ENCODE measurements at regions not wholly inside any gene's neighbourhood (a gene's known extent, or its start where the extent isn't known, plus 50 kb on each side); places are given as distances from the start of the nearest gene placed in this dataset.
"Not testable (repeated sequence)": the region's sequence is repeated elsewhere in the genome, so short reads cannot be mapped to it uniquely, and the experiment has no call there.

DNA sequence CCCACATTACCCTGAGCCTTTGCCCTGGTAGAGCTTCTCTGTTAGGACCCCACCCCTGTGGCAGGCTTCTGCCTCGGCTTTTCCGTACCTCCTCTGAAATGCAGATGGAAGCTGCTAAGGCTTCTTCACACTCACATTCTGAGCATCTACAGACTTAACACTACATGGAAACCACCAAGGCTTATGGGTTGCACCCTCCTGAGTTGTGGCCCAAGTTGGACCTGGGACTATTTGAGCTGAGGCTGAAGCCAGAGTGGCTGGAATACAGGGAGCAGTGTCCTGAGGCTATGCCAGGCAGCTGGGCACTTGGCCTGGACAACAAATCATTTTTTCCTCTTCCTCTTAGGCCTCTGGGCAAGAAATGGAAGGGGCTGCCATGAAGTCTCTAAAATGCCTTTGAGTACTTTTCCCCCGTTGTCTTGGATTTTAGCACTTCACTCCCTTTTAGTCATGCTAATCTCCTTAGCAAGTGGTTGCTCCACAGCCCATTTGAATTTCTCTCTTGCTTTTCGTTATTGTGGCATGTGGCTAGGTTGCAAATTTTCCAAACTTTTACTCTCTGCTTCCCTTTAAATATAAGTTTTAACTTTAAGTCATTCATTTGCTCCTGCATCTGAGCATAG, 114.8 kb upstream of the FIBIN start:
- DNase-seq (ENCODE audit: low spot score) = no peak
- no peak for ATAC-seq
- intact Hi-C loops (cut with DNase I) = loop anchor here (10.0 kb wide), 1 partner anchor 64 kb away; no protein-coding TSS in a partner anchor

GRCh38 chr11:26882363-26882880, 111.5 kb upstream of the FIBIN start:
- DNase-seq (ENCODE audit: low spot score); ATAC-seq; intact Hi-C loops (cut with DNase I): not testable (repeated sequence)

DNA sequence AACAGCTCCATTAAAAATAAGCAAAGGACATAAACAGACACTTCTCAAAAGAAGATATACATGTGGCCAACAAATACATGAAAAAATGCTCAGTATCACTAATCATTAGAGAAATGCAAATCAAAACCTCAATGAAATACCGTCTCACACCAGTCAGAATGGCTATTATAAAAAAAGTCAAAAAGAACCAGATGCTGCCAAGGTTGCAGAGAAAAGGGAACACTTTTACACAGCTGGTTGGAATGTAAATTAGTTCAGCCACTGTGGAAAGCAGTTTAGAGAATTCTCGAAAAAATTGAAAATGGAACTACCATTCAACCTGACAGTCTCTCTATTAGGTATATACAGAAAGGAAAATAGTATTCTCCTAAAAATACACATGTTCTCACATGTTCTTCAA, 102.4 kb upstream of the FIBIN start:
- ATAC-seq (no peak), DNase-seq (ENCODE audit: low spot score) (no peak)
- intact Hi-C loops (cut with DNase I) = no loop called here

DNA sequence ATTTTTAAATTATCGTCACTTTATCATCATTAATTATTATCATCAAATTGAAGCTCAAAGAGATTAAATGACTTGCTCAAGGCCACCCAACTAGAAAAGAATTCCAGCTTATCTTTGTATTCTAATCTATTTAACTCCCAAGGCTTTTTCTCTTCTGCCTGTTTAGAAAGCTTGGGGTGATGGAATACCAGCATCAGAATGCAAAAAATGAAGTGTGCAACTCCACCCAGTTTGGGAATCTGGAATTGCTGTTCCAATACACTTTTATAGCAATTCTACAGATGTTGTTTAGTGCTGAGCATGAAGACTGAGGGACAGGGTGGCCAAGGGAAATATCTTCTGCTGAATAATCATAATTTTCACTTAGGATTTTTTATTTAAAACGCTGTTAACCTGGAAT, 97.2 kb upstream of the FIBIN start:
- intact Hi-C loops (cut with DNase I) = no loop called here
- ATAC-seq (no peak), DNase-seq (ENCODE audit: low spot score) (no peak)

- intact Hi-C loops (cut with DNase I) = no loop called here
- DNase-seq (ENCODE audit: low spot score) (no peak), ATAC-seq (no peak)
Observed at GRCh38 chr11:26898799-26899198, 95.1 kb upstream of the FIBIN start.

DNA sequence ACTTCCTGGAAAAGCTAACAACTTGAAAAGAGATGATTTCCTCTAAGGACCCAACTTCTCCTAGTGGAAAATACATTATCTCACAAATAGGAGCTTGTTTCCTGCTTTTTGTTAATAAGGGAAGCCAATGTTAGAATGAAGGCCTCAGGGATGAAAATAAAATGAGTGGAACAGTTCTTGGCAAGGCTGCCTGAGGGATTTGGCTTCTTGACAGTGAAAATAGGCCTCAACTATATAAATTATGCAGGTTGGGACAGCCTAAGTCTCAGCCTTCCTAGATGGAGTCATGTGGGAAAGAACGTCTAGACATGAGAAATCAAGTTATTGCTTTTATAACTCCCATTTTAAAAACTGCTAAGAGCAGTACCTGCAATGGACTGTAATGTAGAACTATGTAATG, 92.8 kb upstream of the FIBIN start:
- ATAC-seq (peak; percentile 76), DNase-seq (ENCODE audit: low spot score) (no peak)
- intact Hi-C loops (cut with DNase I) = no loop called here

- intact Hi-C loops (cut with DNase I) = no loop called here
- ATAC-seq = no peak
- no peak for DNase-seq (ENCODE audit: low spot score)
Observed at GRCh38 chr11:26904132-26904531, 89.8 kb upstream of the FIBIN start.

DNA sequence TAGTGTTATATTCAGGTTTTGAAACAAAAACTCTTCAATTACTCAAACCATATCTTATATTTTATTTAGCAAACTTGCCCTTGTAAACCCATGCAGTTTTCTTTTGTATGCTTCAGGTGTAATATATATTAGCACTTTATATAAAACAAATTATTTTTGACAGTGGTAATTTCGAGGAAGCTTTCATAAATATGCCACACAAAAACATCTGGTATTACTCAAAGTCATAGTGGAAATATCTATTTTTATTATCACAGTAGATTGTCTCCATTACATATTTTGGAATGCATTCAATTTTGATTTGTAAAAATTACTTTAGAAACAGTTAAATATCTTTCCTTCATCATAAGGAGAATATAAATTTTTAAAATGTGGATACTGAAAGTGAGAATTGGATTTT, 89.1 kb upstream of the FIBIN start:
- intact Hi-C loops (cut with DNase I) = no loop called here
- ATAC-seq (no peak), DNase-seq (ENCODE audit: low spot score) (no peak)

DNA sequence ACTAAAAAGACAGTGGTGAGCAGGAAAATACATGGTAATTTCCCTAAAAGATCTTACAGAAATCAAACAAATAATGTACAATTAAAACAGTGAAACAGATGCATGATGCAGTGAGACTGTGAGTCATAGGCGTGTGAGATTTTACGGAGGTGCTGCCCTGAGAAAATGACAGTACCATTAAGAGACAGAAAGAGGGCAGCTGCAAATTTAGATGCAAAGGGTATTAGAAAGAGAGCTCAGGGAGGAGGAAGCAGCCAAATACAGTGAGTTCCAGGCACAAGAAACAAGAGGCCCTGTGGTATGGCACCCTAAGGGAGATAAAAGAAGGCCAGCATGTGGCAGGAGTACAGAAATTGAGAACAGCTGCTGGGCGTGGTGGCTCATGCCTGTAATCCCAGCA, 88.5 kb upstream of the FIBIN start:
- DNase-seq (ENCODE audit: low spot score) (no peak), ATAC-seq (no peak)
- intact Hi-C loops (cut with DNase I) = no loop called here

GRCh38 chr11:26909515-26909914, 84.4 kb upstream of the FIBIN start:
- no peak for DNase-seq (ENCODE audit: low spot score)
- peak; percentile 67 for ATAC-seq
- intact Hi-C loops (cut with DNase I) = no loop called here

DNA sequence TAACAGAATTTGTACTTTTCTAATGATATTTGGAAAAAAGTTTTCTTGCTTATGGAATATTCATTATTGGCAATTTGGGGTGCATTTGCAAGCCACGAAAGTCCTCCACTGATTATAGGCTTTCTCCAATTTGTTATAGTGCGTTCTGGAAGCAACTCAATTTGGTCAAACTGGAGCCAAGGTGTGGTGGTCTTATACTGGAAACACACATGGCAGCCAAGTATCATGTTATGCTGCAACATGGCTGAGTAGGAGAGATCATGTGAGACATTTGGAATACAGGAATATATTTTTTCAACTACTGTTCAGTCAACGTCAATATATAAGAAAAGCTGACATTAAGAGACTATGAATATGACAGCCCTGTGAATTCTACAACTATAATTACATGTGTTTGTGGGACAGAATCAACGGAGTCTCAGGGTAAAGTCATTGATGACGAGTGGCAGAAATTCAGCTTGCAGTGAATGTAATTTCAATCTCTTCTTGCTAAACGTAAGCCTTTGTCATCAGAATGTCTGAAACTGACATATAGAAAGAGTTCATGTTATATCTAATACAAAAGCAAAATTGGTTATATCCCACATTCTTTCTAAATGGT, 83.8 kb upstream of the FIBIN start:
- no peak for DNase-seq (ENCODE audit: low spot score)
- intact Hi-C loops (cut with DNase I) = no loop called here
- no peak for ATAC-seq

DNA sequence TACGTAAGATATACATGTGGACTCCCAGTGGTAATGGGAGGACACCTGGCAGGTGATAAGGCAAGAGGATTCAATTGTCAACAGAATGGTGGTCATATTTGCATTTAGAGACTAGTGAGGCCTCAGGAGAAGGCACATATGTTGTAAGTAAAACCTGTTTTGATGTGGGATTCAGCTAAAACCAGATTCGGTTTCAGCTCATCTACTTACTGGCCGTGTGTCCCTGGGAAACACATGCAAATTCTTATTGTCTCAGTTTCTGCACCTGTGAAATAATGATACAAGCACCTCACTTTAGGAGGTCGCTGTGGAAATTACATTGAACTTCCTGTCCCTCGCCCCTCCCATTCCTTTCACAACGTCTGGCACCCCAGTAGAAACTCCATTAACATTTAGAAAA, 78.9 kb upstream of the FIBIN start:
- ATAC-seq (no peak), DNase-seq (ENCODE audit: low spot score) (no peak)
- intact Hi-C loops (cut with DNase I) = no loop called here

DNA sequence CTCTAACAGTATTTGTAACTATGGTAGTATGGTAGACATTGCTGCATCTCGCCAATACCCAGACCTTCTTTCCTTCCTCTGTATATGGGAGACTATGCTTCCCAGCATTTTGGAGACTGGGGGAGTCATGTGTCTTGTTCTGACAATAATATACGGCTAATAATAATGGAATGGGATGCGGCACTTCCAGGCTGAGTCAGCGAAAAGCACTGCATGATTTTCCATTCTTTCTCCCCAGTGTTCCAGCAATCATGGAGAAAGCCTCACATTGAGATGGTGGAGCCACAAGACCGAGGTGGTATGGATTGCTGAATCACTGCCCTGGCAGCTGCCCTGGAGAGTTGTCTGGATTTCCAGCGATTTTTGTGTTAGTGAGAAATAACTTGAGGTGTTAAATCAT, 77.1 kb upstream of the FIBIN start:
- ATAC-seq (no peak), DNase-seq (ENCODE audit: low spot score) (no peak)
- intact Hi-C loops (cut with DNase I) = no loop called here

- ATAC-seq (no peak), DNase-seq (ENCODE audit: low spot score) (no peak)
- intact Hi-C loops (cut with DNase I) = no loop called here
Observed at GRCh38 chr11:26928582-26928981, 65.3 kb upstream of the FIBIN start.

DNA sequence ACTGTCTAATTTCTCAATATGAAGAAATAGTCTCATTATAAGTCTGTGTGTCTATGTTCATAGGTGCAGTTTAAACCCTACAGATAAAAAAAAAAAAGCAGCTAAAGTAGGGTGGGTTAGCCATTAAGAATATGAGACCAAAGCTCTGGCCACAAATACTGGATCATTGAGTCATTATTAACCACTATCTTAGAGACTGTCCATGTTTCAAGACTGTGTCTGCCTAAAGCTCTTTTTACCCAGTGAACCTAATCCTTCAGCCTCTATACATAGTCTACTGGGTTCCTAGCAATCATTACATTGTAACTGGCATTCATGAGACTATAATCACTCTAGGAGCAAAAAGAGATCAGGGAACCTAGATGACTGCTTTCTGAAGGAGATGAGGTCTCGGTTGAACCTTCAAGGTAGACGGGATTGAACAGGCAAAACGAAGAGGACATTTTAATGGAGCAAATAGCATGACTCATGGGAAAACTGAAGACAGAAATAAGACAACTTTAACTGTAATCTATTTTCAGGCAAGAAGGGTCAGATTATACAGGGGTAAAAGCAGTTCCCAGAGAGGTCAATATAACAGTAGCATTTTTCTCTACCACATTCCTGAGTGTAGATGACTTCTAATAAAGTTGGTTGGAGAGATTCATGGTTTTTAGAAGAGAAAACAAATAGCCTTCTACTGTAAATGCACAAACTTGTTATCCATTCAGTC, 64.0 kb upstream of the FIBIN start:
- intact Hi-C loops (cut with DNase I) = no loop called here
- ATAC-seq (no peak), DNase-seq (ENCODE audit: low spot score) (no peak)

- DNase-seq (ENCODE audit: low spot score) = no peak
- intact Hi-C loops (cut with DNase I) = no loop called here
- ATAC-seq = peak; percentile 36
Observed at GRCh38 chr11:26930518-26931247, 63.2 kb upstream of the FIBIN start.

GRCh38 chr11:26931248-26931631, 62.7 kb upstream of the FIBIN start:
- ATAC-seq (peak; percentile 88), DNase-seq (ENCODE audit: low spot score) (peak; percentile 63)
- intact Hi-C loops (cut with DNase I) = no loop called here

DNA sequence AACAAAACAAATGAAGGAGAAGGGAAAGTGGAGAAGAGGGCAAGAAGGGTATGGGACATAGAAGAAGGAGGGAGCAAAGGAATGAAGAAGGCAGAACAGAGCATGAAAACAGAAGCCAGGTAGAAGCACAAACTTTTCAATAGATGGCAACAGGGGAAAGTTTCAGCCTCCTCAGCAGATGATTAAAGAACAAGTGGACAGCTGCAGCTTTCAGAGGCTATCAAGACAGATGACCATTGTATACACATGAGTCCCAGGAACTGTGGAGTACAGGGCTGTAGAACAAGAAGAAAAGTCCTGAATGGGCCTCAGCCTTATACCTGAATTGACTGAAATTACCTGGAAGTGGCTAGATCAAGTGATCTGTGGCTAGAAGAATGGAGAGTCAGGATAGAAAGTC, 62.0 kb upstream of the FIBIN start:
- DNase-seq (ENCODE audit: low spot score) (no peak), ATAC-seq (peak; percentile 35)
- intact Hi-C loops (cut with DNase I) = no loop called here

DNA sequence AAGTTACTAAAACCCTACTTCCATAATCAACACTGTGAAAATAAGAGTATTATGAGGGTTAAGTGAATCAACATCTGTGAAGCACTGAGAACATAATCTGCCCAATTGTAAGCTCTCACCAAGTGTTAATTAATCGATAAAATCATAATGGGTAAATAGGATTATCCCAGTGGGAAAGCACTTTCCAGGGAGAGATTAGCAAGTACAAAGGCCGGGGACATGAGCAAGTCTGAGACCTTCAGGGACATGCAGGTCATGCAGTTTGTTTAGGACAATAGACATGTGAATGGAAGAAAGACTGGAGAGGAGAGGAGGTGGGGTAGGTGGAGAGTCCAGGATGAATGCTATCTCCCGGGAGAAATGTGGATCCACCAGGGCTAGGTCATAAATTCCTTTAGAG, 57.8 kb upstream of the FIBIN start:
- DNase-seq (ENCODE audit: low spot score) (no peak), ATAC-seq (no peak)
- intact Hi-C loops (cut with DNase I) = no loop called here

DNA sequence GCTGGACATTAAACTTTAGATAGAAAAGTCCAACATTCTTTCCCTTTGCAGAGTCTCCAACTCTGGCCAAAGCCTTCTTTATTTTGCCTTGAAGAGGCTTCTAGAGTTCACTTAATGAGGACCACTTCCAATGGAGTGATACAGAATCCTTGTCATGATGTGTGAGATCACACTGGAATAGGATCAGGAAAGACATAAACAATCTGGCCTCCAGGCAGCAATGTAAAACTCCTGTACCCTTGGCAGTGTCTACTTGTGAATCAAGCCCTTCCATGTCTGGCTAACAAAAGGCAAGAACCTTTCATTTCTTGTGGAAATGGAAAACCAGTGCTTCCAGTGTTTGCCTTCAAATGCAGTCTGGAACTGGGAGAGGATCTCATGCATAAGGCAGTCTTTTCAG, 56.5 kb upstream of the FIBIN start:
- intact Hi-C loops (cut with DNase I) = no loop called here
- no peak for ATAC-seq
- no peak for DNase-seq (ENCODE audit: low spot score)

All from sciatic nerve (tissue), 2 donors.